NK-92 treated with Interleukin-12 subunit alpha and Interleukin-12 subunit beta, amount 100 ng/mL, for 24 hours (cell line): ENCODE measurements at regions not wholly inside any gene's neighbourhood (a gene's known extent, or its start where the extent isn't known, plus 50 kb on each side); places are given as distances from the start of the nearest gene placed in this dataset.
"Not testable (repeated sequence)": the region's sequence is repeated elsewhere in the genome, so short reads cannot be mapped to it uniquely, and the experiment has no call there.

ENCODE experiments used
- DNase-seq: peaks from one replicate; lab custom pipeline; 2025; lab: John Stamatoyannopoulos, UW

DNA sequence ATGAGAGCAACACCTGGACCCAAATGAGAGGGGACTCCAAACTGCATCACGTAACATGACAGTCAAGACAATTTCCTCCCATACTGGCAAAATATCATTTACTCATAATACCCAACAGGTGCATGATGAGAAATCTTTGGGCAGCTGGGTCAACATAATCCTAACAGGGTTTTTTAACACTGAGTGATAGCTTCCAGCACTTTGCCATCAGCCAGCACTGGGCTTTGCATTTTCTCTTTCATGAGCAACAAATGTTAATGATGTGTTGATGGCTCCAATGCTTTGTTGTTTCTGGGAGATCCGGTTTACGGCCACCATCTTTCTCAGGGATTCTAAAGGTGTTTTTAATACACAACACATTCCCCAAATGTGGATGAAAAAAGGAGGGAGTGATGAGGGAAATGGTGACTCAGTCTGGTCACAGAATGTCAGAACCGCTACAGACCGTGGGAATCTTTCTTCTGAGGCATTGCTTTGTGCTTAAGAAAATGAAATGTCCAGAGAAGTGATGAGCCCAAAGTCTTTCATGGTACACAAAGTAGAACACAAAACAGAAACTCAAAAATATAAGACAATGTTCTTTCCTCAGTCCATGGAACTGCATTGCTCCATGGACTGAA is 705.7 kb upstream of the IGFBP3 start:
- DNase-seq, result no peak

DNA sequence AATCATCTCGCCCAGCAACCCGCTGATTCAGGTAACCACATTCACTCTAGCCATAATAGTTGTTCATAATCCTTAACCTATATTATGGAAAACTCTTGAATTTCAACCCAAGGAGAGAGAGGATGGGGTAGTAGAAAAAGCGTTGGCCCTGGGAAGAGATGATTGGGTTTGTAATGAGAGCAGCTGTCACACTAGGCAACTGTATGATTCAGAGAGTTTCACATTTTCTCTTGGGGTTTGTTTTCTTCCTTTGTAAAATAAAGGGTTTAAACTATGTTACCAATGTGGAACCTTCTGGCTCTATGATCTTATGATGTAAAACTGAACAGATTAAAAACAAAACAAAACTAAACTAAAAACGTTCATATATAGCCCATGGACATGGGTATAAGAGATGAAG is 705.2 kb upstream of the IGFBP3 start:
- DNase-seq, result no peak

GRCh38 chr7:46625032-46625431 is 704.0 kb upstream of the IGFBP3 start:
- no peak for DNase-seq

- no peak for DNase-seq
Observed at GRCh38 chr7:46622251-46622650, 701.2 kb upstream of the IGFBP3 start.

- DNase-seq, result no peak
Observed at GRCh38 chr7:46619723-46620310, 698.7 kb upstream of the IGFBP3 start.

GRCh38 chr7:46616636-46617035 is 695.6 kb upstream of the IGFBP3 start:
- DNase-seq, result no peak

GRCh38 chr7:46613551-46613950 is 692.5 kb upstream of the IGFBP3 start:
- DNase-seq, result no peak

GRCh38 chr7:46613116-46613515 is 692.0 kb upstream of the IGFBP3 start:
- DNase-seq, result no peak

DNA sequence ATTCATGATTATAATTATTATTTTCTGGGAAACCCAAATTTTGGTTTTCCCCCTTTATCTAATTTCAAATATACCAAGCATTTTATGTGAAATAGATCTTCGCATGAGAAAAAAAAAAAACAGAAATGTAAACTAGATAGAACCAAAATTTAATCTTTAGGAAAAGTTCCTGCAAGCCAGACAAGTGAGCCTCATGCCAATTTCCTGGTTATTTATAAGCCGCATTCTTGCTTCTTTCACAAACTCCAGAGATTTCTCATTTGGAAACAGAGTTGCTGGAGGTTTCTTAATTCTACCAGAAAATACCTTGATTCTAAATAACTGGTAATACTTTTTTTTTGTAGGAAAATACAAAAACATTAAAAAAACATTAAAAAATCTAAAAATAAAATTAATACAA is 690.4 kb upstream of the IGFBP3 start:
- no peak for DNase-seq

GRCh38 chr7:46610746-46611145 is 689.7 kb upstream of the IGFBP3 start:
- DNase-seq, result no peak

DNA sequence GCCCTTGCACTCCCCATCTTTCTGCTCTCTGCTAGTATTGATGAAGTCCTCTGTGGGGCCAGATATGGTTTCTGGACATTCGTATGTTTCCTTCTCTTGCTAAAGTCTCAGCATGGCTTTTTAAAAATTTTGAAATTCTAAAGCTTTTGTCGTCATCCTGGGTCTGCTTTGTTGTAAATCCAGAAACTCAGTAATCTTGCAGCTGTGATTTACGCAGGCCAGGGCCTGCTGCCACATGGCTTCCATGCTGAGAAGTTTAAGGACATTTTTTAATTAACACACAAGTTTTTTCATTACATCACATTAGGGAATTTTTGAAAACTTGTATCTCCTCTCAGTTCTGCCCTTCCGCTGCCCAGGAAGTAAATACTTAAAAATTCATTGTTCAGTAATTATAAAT is 686.1 kb upstream of the IGFBP3 start:
- DNase-seq, result no peak

GRCh38 chr7:46606761-46607160 is 685.7 kb upstream of the IGFBP3 start:
- no peak for DNase-seq

GRCh38 chr7:46604241-46604661 is 683.2 kb upstream of the IGFBP3 start:
- no peak for DNase-seq

GRCh38 chr7:46603780-46604179 is 682.7 kb upstream of the IGFBP3 start:
- no peak for DNase-seq

DNA sequence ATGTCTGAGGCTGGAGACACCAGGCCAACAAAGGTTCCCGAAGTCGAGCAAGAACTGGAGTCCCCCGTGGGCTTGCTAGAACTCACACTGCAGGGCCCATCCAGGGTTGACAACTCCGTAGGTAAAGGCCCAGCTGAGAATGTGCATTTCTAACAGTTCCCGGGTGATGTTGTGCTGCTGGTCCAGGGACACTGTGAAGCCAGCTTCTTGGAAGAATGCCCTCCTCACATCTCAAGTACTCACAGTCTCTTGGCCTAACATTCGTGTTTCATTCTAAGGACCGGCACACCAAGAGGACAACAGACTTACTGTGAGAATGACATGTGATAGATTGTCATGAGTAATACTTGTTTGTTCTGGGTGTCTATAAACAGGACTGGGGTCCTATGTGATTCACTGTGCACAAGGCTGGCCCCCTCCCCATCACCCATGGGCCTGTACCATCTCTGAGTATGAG is 682.3 kb upstream of the IGFBP3 start:
- no peak for DNase-seq

GRCh38 chr7:46600340-46600739 is 679.3 kb upstream of the IGFBP3 start:
- DNase-seq, result no peak

DNA sequence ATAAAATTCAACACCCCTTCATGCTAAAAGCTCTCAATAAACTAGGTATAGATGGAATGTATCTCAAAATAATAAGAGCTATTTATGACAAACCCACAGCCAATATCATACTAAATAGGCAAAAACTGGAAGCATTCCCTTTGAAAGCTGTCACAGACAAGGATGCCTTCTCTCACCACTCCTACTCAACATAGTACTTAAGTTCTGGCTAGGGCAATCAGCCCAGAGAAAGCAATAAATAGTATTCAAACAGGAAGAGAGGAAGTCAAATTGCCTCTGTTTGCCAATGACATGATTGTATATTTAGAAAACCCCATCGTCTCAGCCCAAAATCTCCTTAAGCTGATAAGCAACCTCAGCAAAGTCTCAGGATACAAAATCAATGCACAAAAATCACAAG is 673.8 kb upstream of the IGFBP3 start:
- not testable (repeated sequence) for DNase-seq

DNA sequence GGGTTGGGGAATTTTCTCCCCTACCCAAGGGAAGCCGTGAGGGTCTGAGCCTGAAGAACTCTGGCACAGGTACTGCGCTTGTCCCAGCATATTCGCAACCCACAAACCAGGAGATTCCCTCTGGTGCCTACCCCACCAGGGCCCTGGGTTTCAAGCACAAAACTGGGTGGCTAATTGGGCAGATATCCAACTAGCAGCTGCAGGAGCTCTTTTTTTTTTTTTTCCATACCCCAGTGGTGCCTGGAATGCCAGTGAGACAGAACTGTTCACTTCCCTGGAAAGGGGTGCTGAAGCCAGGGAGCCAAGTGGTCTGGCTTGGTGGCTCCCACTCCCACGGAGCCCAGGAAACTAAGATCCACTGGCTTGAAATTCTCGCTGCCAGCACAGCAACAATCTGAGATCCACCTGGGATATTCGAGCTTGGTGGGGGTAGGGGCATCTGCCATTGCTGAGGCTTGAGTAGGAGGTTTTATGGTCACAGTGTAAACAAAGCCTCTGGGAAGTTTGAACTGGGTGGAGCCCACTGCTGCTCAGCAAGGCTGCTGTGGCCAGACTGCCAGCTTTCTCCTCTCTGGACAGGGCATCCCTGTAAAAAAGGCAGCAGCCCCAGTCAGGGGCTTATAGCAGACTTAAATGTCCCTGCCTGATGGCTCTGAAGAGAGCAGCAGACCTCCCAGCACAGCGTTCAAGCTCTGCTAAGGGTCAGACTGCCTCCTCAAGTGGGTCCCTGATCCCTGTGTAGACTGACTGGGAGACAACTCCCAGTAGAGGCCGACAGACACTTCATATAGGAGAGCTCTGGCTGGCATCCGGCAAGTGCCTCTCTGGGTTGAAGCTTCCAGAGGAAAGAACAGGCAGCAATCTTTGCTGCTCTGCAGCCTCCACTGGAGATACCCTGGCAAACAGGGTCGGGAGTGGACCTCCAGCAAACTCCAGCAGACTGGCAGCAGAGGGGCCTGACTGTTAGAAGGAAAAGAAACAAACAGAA is 670.1 kb upstream of the IGFBP3 start:
- not testable (repeated sequence) for DNase-seq

DNA sequence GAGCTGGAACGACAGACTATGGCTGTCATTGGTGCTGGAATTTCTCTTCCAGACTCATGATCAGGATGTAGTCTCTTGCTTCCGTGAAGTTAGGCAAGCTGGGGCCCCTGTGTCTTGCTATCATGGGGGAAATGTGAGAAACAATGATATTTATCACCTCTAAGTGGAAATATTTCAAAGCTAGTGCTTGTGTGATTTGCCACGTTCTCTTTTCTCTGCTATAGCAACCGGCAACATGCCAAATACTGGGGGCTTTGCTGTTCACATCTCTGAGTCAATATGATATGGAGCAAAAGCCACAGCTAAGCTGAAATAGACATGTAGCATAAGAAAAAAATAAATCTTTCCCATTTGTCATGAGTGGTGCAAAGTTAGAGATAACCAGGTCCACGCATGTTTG is 668.2 kb upstream of the IGFBP3 start:
- no peak for DNase-seq

- DNase-seq, result no peak
Observed at GRCh38 chr7:46586406-46586805, 665.3 kb upstream of the IGFBP3 start.

- no peak for DNase-seq
Observed at GRCh38 chr7:46583656-46584055, 662.6 kb upstream of the IGFBP3 start.

GRCh38 chr7:46581268-46581667 is 660.2 kb upstream of the IGFBP3 start:
- no peak for DNase-seq

DNA sequence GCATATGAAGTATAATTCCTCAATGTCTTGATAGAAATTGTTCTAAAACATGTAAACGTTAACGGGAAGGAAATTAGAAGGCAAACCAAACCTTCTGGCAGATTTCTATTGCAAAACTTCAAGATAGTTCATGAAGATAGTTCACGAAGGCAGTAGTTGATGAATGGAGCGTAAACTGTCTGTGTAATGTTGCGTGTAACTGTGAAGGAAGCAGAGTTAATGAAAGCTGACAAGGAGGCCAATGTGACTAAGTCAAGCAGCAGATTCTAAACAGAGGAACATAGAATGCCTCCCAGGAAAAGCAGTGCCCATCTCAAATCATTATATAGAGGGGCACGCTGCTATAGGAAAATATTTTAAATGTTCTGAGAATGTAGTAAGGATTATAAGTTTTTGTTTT is 659.7 kb upstream of the IGFBP3 start:
- DNase-seq, result no peak
